Mucosa of descending colon (tissue), 3 donors: ENCODE measurements at regions not wholly inside any gene's neighbourhood (a gene's known extent, or its start where the extent isn't known, plus 50 kb on each side); places are given as distances from the start of the nearest gene placed in this dataset.

Source experiments
- ATAC-seq: fragments of 200-7000 bp; cut with Tn5 transposase; one replicate; pipeline ENCODE4 v1.9.1; 2020; ENCODE audit warnings: mild to moderate bottlenecking, moderate library complexity
- DNase-seq, 3 donors: peaks; one replicate each; pipeline ENCODE4 v3.0.0-alpha.2; 2020
- H3K36me3 ChIP-seq: fragments of 200-600 bp; one replicate; pipeline ENCODE4 v1.8.0; 2021; ENCODE audit warnings: low read depth, mild to moderate bottlenecking
- H3K4me1 ChIP-seq: fragments of 200-600 bp; one replicate; pipeline ENCODE4 v1.8.0; 2021; ENCODE audit warnings: low read depth, mild to moderate bottlenecking
- H3K4me3 ChIP-seq: fragments of 200-600 bp; one replicate; pipeline ENCODE4 v1.8.0; 2021; ENCODE audit warnings: mild to moderate bottlenecking
- H3K9me3 ChIP-seq: fragments of 200-600 bp; one replicate; pipeline ENCODE4 v1.8.0; 2021; ENCODE audit warnings: mild to moderate bottlenecking
- CTCF ChIP-seq: fragments of 200-600 bp; IDR thresholded peaks from one replicate; pipeline ENCODE4 v1.8.0; 2022; ENCODE audit warnings: antibody characterized with exemption, mild to moderate bottlenecking
- intact Hi-C, 2 donors: fragments of 100-400 bp; cut with DNase I in 1 of 2; cut with micrococcal nuclease in 1 of 2; formaldehyde crosslinking; loops; one replicate each; pipeline versions ENCODE4 v1.11.0 to v1.11.1; 2022; cut with DNase I, micrococcal nuclease
- donor health status: DM: no; HTN: no; CAD: no; lungs with moderate emphysema.
- donor health status: DM: no; HTN: no; CAD: no.
- donor health status: DM: no; HTN: yes; CAD: no.

GRCh38 chr2:118190474-118190873 lies 102.2 kb downstream of the INSIG2 start:
- no peak for TF ChIP-seq CTCF
- no peak for ATAC-seq
- no peak for DNase-seq
- Histone ChIP-seq H3K4me3 (no peak overlapping the region), H3K36me3 (no peaks in the 10 kb centered on the region), H3K4me1 (peaks cover 4% of the 10 kb centered on the region), H3K9me3 (no peaks in the 10 kb centered on the region)
- intact Hi-C loops: no loop called here

GRCh38 chr2:118186858-118187254 lies 98.6 kb downstream of the INSIG2 start:
- H3K4me3 ChIP-seq: no peak overlapping the region
- peaks cover 4% of the 10 kb centered on the region for H3K4me1 ChIP-seq
- no peaks in the 10 kb centered on the region for H3K9me3 ChIP-seq
- ATAC-seq (no peak), DNase-seq (no peak)
- intact Hi-C loops: no loop called here
- no peak for TF ChIP-seq CTCF
- no peaks in the 10 kb centered on the region for H3K36me3 ChIP-seq

- Histone ChIP-seq H3K36me3 (no peaks in the 10 kb centered on the region), H3K4me3 (peak overlapping the region; percentile 14), H3K4me1 (peaks cover 4% of the 10 kb centered on the region), H3K9me3 (no peaks in the 10 kb centered on the region)
- peak; percentile 92 for ATAC-seq
- DNase-seq: peak; percentile 79 to 87 (median 81)
- intact Hi-C loops: no loop called here
- no peak for TF ChIP-seq CTCF
Measured at GRCh38 chr2:118186110-118186857, 98.0 kb downstream of the INSIG2 start.

- Histone ChIP-seq H3K9me3 (no peaks in the 10 kb centered on the region), H3K36me3 (no peaks in the 10 kb centered on the region), H3K4me1 (peaks cover 4% of the 10 kb centered on the region), H3K4me3 (peak overlapping the region; percentile 14)
- TF ChIP-seq CTCF: no peak
- intact Hi-C loops: no loop called here
- DNase-seq: peak; percentile 55 to 69 (median 68)
- peak; percentile 86 for ATAC-seq
Measured at GRCh38 chr2:118185210-118186109, 97.2 kb downstream of the INSIG2 start.

- H3K9me3 ChIP-seq: no peaks in the 10 kb centered on the region
- no peak overlapping the region for H3K4me3 ChIP-seq
- ATAC-seq (no peak), DNase-seq (no peak)
- H3K36me3 ChIP-seq: no peaks in the 10 kb centered on the region
- peaks cover 4% of the 10 kb centered on the region for H3K4me1 ChIP-seq
- TF ChIP-seq CTCF: no peak
- intact Hi-C loops: no loop called here
Measured at GRCh38 chr2:118183381-118183780, 95.1 kb downstream of the INSIG2 start.
